DND-41 (cell line): ENCODE measurements at regions not wholly inside any gene's neighbourhood (a gene's known extent, or its start where the extent isn't known, plus 50 kb on each side); places are given as distances from the start of the nearest gene placed in this dataset.

ENCODE experiments used
- ATAC-seq: fragments of 200-7000 bp; cut with Tn5 transposase; 3 replicates; pipeline ENCODE4 v1.9.1; 2021; ENCODE audit warnings: low read depth; ENCODE audit not compliant: insufficient read depth
- DNase-seq: peaks from one replicate; pipeline ENCODE4 v3.0.0-alpha.2; 2020
- H2AFZ ChIP-seq: 2 replicates; pipeline ENCODE4 v1.6.0; 2012; ENCODE audit warnings: low read depth, low read length
- H3K27ac ChIP-seq: 2 replicates; pipeline ENCODE4 v1.5.1; 2012; ENCODE audit warnings: low read length, inconsistent platforms
- H3K27me3 ChIP-seq: fragments of 200-600 bp; sonication (generic); 2 replicates; pipeline ENCODE4 v1.6.0; 2012; ENCODE audit warnings: low read length, mild to moderate bottlenecking, inconsistent platforms; ENCODE audit not compliant: insufficient read depth, poor library complexity
- H3K36me3 ChIP-seq: 2 replicates; pipeline ENCODE4 v1.5.1; 2012; ENCODE audit warnings: low read length, inconsistent platforms; ENCODE audit not compliant: insufficient read depth
- H3K4me1 ChIP-seq: 2 replicates; pipeline ENCODE4 v1.5.1; 2012; ENCODE audit warnings: mild to moderate bottlenecking, low read length; ENCODE audit not compliant: insufficient read depth
- H3K4me2 ChIP-seq: 2 replicates; pipeline ENCODE4 v1.6.0; 2012; ENCODE audit warnings: mild to moderate bottlenecking, moderate library complexity, low read length, inconsistent platforms; ENCODE audit not compliant: insufficient read depth
- H3K4me3 ChIP-seq, 2 experiments: fragments of 200-600 bp in 1 of 2; shearing (Covaris generic) in 1 of 2; 2 replicates each; pipeline ENCODE4 v1.5.1; 2012 to 2016; ENCODE audit warnings: inconsistent platforms in 2 of 2, low read length in 2 of 2, mild to moderate bottlenecking in 2 of 2, low read depth in 1 of 2, moderate library complexity in 1 of 2
- H3K79me2 ChIP-seq: 2 replicates; pipeline ENCODE4 v1.6.0; 2012; ENCODE audit warnings: low read length, inconsistent platforms; ENCODE audit not compliant: insufficient read depth
- H3K9ac ChIP-seq: 2 replicates; pipeline ENCODE4 v1.6.0; 2012; ENCODE audit warnings: low read depth, mild to moderate bottlenecking, inconsistent platforms, low read length, moderate library complexity
- H3K9me3 ChIP-seq: 2 replicates; pipeline ENCODE4 v1.5.1; 2012; ENCODE audit warnings: low read length, moderate library complexity, mild to moderate bottlenecking, inconsistent platforms; ENCODE audit not compliant: insufficient read depth, severe bottlenecking
- H4K20me1 ChIP-seq: 2 replicates; pipeline ENCODE4 v1.6.0; 2012; ENCODE audit warnings: low read length; ENCODE audit not compliant: insufficient read depth
- EZH2 ChIP-seq: IDR thresholded peaks from 3 replicates; pipeline ENCODE4 v1.6.1; 2012; ENCODE audit warnings: borderline replicate concordance, low read depth, mild to moderate bottlenecking, moderate library complexity, low read length, inconsistent platforms; ENCODE audit not compliant: severe bottlenecking
- TF ChIP-seq, protein P1 (sequence below): IDR thresholded peaks from 2 replicates; pipeline ENCODE4 v1.5.1; 2012; ENCODE audit warnings: borderline replicate concordance, low read length, moderate library complexity, mild to moderate bottlenecking; ENCODE audit not compliant: poor library complexity, severe bottlenecking; ENCODE audit errors: extremely low read depth

DNA sequence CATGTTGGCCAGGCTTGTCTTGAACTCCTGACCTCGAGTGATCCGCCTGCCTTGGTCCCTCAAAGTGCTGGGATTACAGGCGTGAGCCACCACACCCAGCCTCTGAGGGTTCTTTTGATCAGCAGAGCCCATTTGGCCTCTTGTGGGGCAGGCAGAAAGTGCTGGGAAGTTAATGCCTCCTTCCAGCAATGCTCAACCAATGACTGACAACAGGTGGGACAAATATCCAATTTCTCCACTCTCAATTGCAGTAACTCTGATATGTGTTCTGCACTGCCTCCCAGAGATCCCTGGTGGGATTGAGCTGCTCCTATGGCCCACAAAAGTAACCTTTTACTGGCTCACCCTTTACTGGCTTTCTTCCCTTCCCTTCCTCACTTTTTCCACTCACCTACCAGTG lies 79.9 kb upstream of the APC start:
- no peak overlapping the region for H3K4me2 ChIP-seq
- no peak overlapping the region for H2AFZ ChIP-seq
- H4K20me1 ChIP-seq: no peaks in the 10 kb centered on the region
- H3K9ac ChIP-seq: no peak overlapping the region
- H3K4me3 ChIP-seq: no peak overlapping the region
- H3K4me1 ChIP-seq: no peaks in the 10 kb centered on the region
- H3K27ac ChIP-seq: no peak overlapping the region
- TF ChIP-seq, protein P1, sequence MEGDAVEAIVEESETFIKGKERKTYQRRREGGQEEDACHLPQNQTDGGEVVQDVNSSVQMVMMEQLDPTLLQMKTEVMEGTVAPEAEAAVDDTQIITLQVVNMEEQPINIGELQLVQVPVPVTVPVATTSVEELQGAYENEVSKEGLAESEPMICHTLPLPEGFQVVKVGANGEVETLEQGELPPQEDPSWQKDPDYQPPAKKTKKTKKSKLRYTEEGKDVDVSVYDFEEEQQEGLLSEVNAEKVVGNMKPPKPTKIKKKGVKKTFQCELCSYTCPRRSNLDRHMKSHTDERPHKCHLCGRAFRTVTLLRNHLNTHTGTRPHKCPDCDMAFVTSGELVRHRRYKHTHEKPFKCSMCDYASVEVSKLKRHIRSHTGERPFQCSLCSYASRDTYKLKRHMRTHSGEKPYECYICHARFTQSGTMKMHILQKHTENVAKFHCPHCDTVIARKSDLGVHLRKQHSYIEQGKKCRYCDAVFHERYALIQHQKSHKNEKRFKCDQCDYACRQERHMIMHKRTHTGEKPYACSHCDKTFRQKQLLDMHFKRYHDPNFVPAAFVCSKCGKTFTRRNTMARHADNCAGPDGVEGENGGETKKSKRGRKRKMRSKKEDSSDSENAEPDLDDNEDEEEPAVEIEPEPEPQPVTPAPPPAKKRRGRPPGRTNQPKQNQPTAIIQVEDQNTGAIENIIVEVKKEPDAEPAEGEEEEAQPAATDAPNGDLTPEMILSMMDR: no peak
- TF ChIP-seq EZH2: no peak
- no peaks in the 10 kb centered on the region for H3K9me3 ChIP-seq
- H3K79me2 ChIP-seq: no peaks in the 10 kb centered on the region
- ATAC-seq (no peak), DNase-seq (no peak)
- H3K36me3 ChIP-seq: no peaks in the 10 kb centered on the region
- no peaks in the 10 kb centered on the region for H3K27me3 ChIP-seq

DNA sequence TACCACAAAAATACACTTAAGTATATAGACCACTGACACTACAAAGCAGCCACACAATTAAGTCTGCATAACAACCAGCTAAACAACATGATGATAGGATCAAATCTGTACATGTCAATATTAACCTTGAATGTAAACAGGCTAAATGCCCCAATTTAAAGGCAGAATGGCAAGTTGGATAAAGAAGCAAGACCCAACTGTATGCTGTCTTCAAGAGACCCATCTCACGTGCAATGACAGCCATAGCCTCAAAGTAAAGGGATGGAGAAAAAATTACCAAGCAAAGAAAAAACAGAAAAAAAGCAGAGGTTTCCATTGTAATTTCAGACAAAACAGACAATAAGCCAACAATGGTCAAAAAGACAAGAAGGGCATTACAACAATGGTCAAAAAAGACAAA lies 77.3 kb upstream of the APC start:
- H3K27me3 ChIP-seq: no peaks in the 10 kb centered on the region
- TF ChIP-seq, protein P1: no peak
- no peak for TF ChIP-seq EZH2
- ATAC-seq: no peak

DNA sequence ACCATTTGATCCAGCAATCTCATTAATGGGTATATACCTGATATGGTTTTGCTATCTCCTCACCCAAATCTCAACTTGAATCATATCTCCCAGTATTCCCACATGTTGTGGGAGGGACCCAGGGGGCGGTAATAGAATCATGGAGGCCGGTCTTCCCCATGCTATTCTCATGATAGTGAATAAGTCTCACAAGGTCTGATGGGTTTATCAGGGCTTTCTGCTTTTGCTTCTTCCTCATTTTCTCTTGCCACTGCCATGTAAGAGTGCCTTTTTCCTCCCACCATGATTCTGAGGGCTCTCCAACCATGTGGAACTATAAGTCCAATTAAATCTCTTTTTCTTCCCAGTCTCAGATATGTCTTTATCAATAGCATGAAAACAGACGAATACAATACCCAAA lies 74.5 kb upstream of the APC start:
- no peaks in the 10 kb centered on the region for H3K4me1 ChIP-seq
- no peak for TF ChIP-seq EZH2
- TF ChIP-seq, protein P1: no peak
- no peak overlapping the region for H3K4me3 ChIP-seq
- H3K36me3 ChIP-seq: no peaks in the 10 kb centered on the region
- DNase-seq (no peak), ATAC-seq (no peak)
- no peak overlapping the region for H2AFZ ChIP-seq
- H3K27ac ChIP-seq: no peak overlapping the region
- H3K9me3 ChIP-seq: no peaks in the 10 kb centered on the region
- no peaks in the 10 kb centered on the region for H3K27me3 ChIP-seq
- no peaks in the 10 kb centered on the region for H3K79me2 ChIP-seq
- no peak overlapping the region for H3K4me2 ChIP-seq
- no peaks in the 10 kb centered on the region for H4K20me1 ChIP-seq
- no peak overlapping the region for H3K9ac ChIP-seq

More for the DNA sequence above, 77.3 kb upstream of the APC start:
- Histone ChIP-seq H3K4me3 (no peak overlapping the region), H2AFZ (no peak overlapping the region), H3K79me2 (no peaks in the 10 kb centered on the region), H3K4me2 (no peak overlapping the region), H3K36me3 (no peaks in the 10 kb centered on the region), H3K9me3 (no peaks in the 10 kb centered on the region), H4K20me1 (no peaks in the 10 kb centered on the region), H3K27ac (no peak overlapping the region), H3K9ac (no peak overlapping the region), H3K4me1 (no peaks in the 10 kb centered on the region)
- no peak for DNase-seq

DNA sequence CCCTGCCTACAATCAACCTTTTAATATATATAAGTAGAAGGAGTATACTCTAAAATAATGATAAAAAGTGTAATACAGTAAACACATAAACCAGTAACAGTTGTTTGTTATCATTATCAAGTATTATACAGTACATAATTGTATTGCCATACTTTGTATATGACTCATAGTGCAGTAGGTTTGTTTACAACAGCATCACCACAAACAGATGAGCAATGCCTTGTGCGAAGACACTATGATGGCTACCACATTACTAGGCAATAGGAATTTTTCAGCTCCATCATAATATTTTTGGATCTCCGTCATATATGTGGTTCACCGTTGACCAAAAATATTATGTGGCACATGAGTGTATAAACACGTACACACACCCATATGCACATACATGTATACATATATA lies 69.7 kb upstream of the APC start:
- H3K9ac ChIP-seq: no peak overlapping the region
- no peak overlapping the region for H3K4me2 ChIP-seq
- no peaks in the 10 kb centered on the region for H3K36me3 ChIP-seq
- H3K79me2 ChIP-seq: no peaks in the 10 kb centered on the region
- no peaks in the 10 kb centered on the region for H3K27me3 ChIP-seq
- ATAC-seq (no peak), DNase-seq (no peak)
- no peak overlapping the region for H2AFZ ChIP-seq
- no peaks in the 10 kb centered on the region for H4K20me1 ChIP-seq
- H3K27ac ChIP-seq: no peak overlapping the region
- no peaks in the 10 kb centered on the region for H3K9me3 ChIP-seq
- TF ChIP-seq, protein P1: no peak
- no peak for TF ChIP-seq EZH2
- no peak overlapping the region for H3K4me3 ChIP-seq
- no peaks in the 10 kb centered on the region for H3K4me1 ChIP-seq
